ENCODE measurements at regions not wholly inside any gene's neighbourhood (a gene's known extent, or its start where the extent isn't known, plus 50 kb on each side); places are given as distances from the start of the nearest gene placed in this dataset.

DNA sequence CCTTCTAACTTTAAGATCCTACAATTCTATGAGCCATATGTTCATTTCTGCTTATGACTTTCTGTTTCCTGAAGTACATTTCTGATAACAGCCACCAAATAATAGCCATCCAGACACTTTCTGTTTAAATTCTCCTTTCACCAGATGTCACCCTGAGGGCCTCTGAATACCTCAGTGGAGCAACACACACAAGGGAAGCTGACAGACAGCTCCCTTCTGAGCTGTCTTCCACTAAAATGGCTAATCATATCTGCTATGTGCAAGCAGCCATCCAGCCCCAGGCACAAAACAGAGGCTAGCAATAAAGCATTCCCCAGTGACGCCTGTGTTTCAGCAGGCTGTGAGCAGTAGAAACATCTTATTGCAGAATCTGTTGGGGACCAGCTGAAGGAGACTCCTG, 666.6 kb upstream of the UBE2E2 start:
- H3K27me3 ChIP-seq (ENCODE audit: control insufficient read depth in 2 of 2, insufficient read depth in 2 of 2, low read length in 2 of 2), result no peaks in the 10 kb centered on the region
- no peak for DNase-seq (ENCODE audit: extremely low read depth in 1 of 4, low spot score in 3 of 4)
- H3K9ac ChIP-seq (ENCODE audit: insufficient read depth in 1 of 2, low read depth in 2 of 2, low read length in 2 of 2), result no peak overlapping the region
- no TSS peak for BruUV-seq (replicated peaks)
- H3K27ac ChIP-seq (ENCODE audit: extremely low read depth, low read depth, low read length), result no peak overlapping the region
- peaks cover 4% of the 10 kb centered on the region; the same call in 1 of the 2 replicates for H3K9me3 ChIP-seq (replicated peaks; ENCODE audit: control insufficient read depth, insufficient read depth, low read depth, low read length)
- ATAC-seq, result no peak
- no peaks in the 10 kb centered on the region for H3K9me1 ChIP-seq (ENCODE audit: control insufficient read depth, insufficient read depth, low read length)
- POLR2A ChIA-PET, result no interaction called here
- in situ Hi-C loops (cut with MboI) (no loop called here), intact Hi-C loops (cut with micrococcal nuclease) (no loop called here)
- no peak for FAIRE-seq
- CTCF ChIA-PET (ENCODE audit: low intra/inter-chr PET ratio), result no interaction called here
- H2AFZ ChIP-seq (ENCODE audit: low read depth, low read length), result no peak overlapping the region
- H3K4me2 ChIP-seq (ENCODE audit: insufficient read depth, low read length), result no peak overlapping the region
- no peaks in the 10 kb centered on the region for H3K36me3 ChIP-seq (ENCODE audit: control insufficient read depth, insufficient read depth, low read length)
- no peaks in the 10 kb centered on the region for H3K4me1 ChIP-seq (replicated peaks in 1 of 2; ENCODE audit: control insufficient read depth in 2 of 2, insufficient read depth in 2 of 2, low read length in 2 of 2)
- no peak overlapping the region for H3K4me3 ChIP-seq
- no peaks in the 10 kb centered on the region for H4K20me1 ChIP-seq (replicated peaks; ENCODE audit: control insufficient read depth, insufficient read depth, low read length)
- 0% methylated on average over 1 of the region's 1 CpG for WGBS (ENCODE audit: insufficient coverage, low coverage, missing lambda C conversion rate)
- H3K79me2 ChIP-seq (ENCODE audit: control insufficient read depth, insufficient read depth, low read length), result no peaks in the 10 kb centered on the region
- TF ChIP-seq SIN3B (IDR thresholded peaks at IDR 0.05; ENCODE audit: low read depth) (no peak), HNRNPH1 (optimal IDR thresholded peaks at IDR 0.05; ENCODE audit: low read depth, low read length) (no peak), NELFE (IDR thresholded peaks at IDR 0.05; ENCODE audit: insufficient read depth, insufficient read length) (no peak), ZSCAN29 (IDR thresholded peaks at IDR 0.05) (no peak), TEAD4 (IDR thresholded peaks at IDR 0.05; ENCODE audit: low read length) (no peak), TEAD4 (CRISPR knock-in tag; IDR thresholded peaks at IDR 0.05; ENCODE audit: borderline replicate concordance) (no peak), PKNOX1 (IDR thresholded peaks at IDR 0.05) (no peak), NR4A1 (CRISPR knock-in tag; IDR thresholded peaks at IDR 0.05) (no peak), NR4A1 (tag; IDR thresholded peaks at IDR 0.05) (no peak), HCFC1 (IDR thresholded peaks at IDR 0.05; ENCODE audit: low read depth, low read length) (no peak), ZNF408 (CRISPR knock-in tag; IDR thresholded peaks at IDR 0.05; ENCODE audit: low read depth) (no peak), E2F4 (CRISPR knock-in tag; IDR thresholded peaks at IDR 0.05; ENCODE audit: low read depth) (no peak), HDAC1 (IDR thresholded peaks at IDR 0.05) (no peak), ATF1 (CRISPR knock-in tag; IDR thresholded peaks at IDR 0.05) (no peak), ATF1 (tag; IDR thresholded peaks at IDR 0.05) (no peak)
- TF ChIP-seq, protein P1, sequence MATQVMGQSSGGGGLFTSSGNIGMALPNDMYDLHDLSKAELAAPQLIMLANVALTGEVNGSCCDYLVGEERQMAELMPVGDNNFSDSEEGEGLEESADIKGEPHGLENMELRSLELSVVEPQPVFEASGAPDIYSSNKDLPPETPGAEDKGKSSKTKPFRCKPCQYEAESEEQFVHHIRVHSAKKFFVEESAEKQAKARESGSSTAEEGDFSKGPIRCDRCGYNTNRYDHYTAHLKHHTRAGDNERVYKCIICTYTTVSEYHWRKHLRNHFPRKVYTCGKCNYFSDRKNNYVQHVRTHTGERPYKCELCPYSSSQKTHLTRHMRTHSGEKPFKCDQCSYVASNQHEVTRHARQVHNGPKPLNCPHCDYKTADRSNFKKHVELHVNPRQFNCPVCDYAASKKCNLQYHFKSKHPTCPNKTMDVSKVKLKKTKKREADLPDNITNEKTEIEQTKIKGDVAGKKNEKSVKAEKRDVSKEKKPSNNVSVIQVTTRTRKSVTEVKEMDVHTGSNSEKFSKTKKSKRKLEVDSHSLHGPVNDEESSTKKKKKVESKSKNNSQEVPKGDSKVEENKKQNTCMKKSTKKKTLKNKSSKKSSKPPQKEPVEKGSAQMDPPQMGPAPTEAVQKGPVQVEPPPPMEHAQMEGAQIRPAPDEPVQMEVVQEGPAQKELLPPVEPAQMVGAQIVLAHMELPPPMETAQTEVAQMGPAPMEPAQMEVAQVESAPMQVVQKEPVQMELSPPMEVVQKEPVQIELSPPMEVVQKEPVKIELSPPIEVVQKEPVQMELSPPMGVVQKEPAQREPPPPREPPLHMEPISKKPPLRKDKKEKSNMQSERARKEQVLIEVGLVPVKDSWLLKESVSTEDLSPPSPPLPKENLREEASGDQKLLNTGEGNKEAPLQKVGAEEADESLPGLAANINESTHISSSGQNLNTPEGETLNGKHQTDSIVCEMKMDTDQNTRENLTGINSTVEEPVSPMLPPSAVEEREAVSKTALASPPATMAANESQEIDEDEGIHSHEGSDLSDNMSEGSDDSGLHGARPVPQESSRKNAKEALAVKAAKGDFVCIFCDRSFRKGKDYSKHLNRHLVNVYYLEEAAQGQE (IDR thresholded peaks at IDR 0.05; ENCODE audit: borderline replicate concordance), result no peak
- TF ChIP-seq, protein P1 (CRISPR knock-in tag; IDR thresholded peaks at IDR 0.05; ENCODE audit: low read depth), result no peak
